Epithelial cell of proximal tubule (primary cell): ENCODE measurements at regions not wholly inside any gene's neighbourhood (a gene's known extent, or its start where the extent isn't known, plus 50 kb on each side); places are given as distances from the start of the nearest gene placed in this dataset.

Experiments
- DNase-seq: peaks from one replicate; pipeline ENCODE4 v3.0.0-alpha.2; 2011; ENCODE audit warnings: low read depth
- H3K4me3 ChIP-seq: 2 replicates; pipeline ENCODE4 v1.5.1; 2011; ENCODE audit warnings: low read depth, mild to moderate bottlenecking, low read length
- CTCF ChIP-seq: conservative IDR thresholded peaks from 2 replicates; pipeline ENCODE4 v1.5.1; 2012; ENCODE audit warnings: low read depth, mild to moderate bottlenecking, low read length

- no peak overlapping the region for H3K4me3 ChIP-seq
- no peak for TF ChIP-seq CTCF
- DNase-seq, result no peak
Measured at GRCh38 chr3:111143-112069, 85.2 kb upstream of the CHL1 start.

GRCh38 chr3:112773-113172 lies 83.8 kb upstream of the CHL1 start:
- no peak overlapping the region for H3K4me3 ChIP-seq
- no peak for TF ChIP-seq CTCF
- DNase-seq, result no peak

GRCh38 chr3:118666-119065 lies 77.9 kb upstream of the CHL1 start:
- no peak for TF ChIP-seq CTCF
- H3K4me3 ChIP-seq, result no peak overlapping the region
- DNase-seq, result no peak

- no peak for DNase-seq
- no peak overlapping the region for H3K4me3 ChIP-seq
- TF ChIP-seq CTCF, result no peak
Measured at GRCh38 chr3:123341-123740, 73.2 kb upstream of the CHL1 start.

GRCh38 chr3:124557-125179 lies 71.9 kb upstream of the CHL1 start:
- H3K4me3 ChIP-seq, result no peak overlapping the region
- no peak for TF ChIP-seq CTCF
- no peak for DNase-seq

- no peak for TF ChIP-seq CTCF
- H3K4me3 ChIP-seq, result no peak overlapping the region
- DNase-seq, result no peak
Measured at GRCh38 chr3:128515-129172, 67.9 kb upstream of the CHL1 start.
